ENCODE measurements at regions not wholly inside any gene's neighbourhood (a gene's known extent, or its start where the extent isn't known, plus 50 kb on each side); places are given as distances from the start of the nearest gene placed in this dataset.

DNA sequence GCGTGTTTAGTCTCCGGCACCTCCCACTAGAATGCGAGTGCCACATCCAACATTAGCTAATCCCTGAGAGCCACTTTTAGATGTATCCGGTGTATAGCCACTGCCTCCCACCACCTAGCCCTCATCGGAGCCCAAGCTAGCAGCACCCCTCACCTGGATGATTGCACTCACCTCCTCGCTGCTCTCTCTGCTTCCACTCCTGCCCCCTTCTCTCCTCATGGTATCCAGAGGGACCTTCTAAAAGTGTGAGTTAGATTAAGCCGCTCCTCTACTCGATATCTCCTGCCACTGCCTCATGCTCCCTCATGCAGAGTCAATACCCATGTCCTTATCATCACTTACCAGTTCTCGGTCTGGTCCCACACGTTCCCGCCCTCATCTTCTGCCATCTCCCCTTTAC, 125.3 kb downstream of the RAB11FIP2 start:
- no peak for FAIRE-seq
- H3K9me3 ChIP-seq, result no peaks in the 10 kb centered on the region; the same call in 2 of the 3 replicates
- H3K27ac ChIP-seq, result no peak overlapping the region
- ATAC-seq, result no peak
- TF ChIP-seq HOXB13 (CRISPR knock-in tag; IDR thresholded peaks at IDR 0.05; ENCODE audit: low read depth) (no peak), SMC3 (IDR thresholded peaks at IDR 0.05) (no peak), KDM1A (IDR thresholded peaks at IDR 0.05; ENCODE audit: low read depth) (no peak), ZFP36 (IDR thresholded peaks at IDR 0.05; ENCODE audit: borderline replicate concordance, partially characterized antibody) (no peak), KDM5A (IDR thresholded peaks at IDR 0.05) (no peak), MYC (IDR thresholded peaks at IDR 0.05; ENCODE audit: borderline replicate concordance, low read length) (no peak), NPAS2 (CRISPR knock-in tag; IDR thresholded peaks at IDR 0.05; ENCODE audit: borderline replicate concordance) (no peak), BHLHE40 (IDR thresholded peaks at IDR 0.05; ENCODE audit: low read depth, low read length) (no peak), TFCP2L1 (CRISPR knock-in tag; IDR thresholded peaks at IDR 0.05) (no peak), RAD21 (conservative IDR thresholded peaks at IDR 0.05 in 1 of 2, IDR thresholded peaks at IDR 0.05 in 1 of 2) (no peak), MAZ (IDR thresholded peaks at IDR 0.05; ENCODE audit: borderline replicate concordance, low read depth, low read length) (no peak)
- TF ChIP-seq, protein P1, sequence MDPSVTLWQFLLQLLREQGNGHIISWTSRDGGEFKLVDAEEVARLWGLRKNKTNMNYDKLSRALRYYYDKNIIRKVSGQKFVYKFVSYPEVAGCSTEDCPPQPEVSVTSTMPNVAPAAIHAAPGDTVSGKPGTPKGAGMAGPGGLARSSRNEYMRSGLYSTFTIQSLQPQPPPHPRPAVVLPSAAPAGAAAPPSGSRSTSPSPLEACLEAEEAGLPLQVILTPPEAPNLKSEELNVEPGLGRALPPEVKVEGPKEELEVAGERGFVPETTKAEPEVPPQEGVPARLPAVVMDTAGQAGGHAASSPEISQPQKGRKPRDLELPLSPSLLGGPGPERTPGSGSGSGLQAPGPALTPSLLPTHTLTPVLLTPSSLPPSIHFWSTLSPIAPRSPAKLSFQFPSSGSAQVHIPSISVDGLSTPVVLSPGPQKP (IDR thresholded peaks at IDR 0.05; ENCODE audit: low read depth, low read length), result no peak
- 31% methylated on average over 11 of the region's 11 CpGs for WGBS (ENCODE audit: missing lambda C conversion rate)
- ChIA-PET CTCF (no interaction called here), POLR2A (no interaction called here)
- H3K4me3 ChIP-seq, result no peak overlapping the region
- DNase-seq (ENCODE audit: low read depth in 1 of 2, low spot score in 1 of 2), result no peak
- no peaks in the 10 kb centered on the region for H3K4me1 ChIP-seq
- no peak overlapping the region for H3K4me2 ChIP-seq

DNA sequence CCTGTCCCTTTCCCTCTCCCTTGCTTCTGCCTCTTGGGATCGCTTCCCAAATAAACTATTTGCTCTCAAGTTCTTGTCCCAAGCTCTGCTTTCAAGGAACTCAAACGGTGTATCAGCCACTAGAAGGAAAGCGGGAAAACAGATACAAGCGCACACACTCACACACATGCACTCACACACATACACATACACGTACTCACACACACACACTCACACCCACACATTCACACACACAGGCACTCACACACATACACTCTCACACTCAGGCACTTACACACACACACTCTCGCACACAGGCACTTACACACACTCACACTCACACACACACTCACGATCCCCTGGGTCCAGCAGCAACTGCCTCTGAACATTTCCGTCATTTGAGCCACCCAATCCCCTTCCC, 121.9 kb downstream of the RAB11FIP2 start:
- FAIRE-seq (no peak), DNase-seq (ENCODE audit: low read depth in 1 of 2, low spot score in 1 of 2) (no peak), ATAC-seq (no peak)
- ChIA-PET CTCF (interaction anchor here (0.8 kb wide), 1 partner anchor 428 kb away, joined by 3 read pairs; no protein-coding TSS in a partner anchor), POLR2A (no interaction called here)
- Histone ChIP-seq H3K4me3 (no peak overlapping the region), H3K4me1 (no peaks in the 10 kb centered on the region), H3K4me2 (no peak overlapping the region), H3K9me3 (no peaks in the 10 kb centered on the region), H3K27ac (no peak overlapping the region)
- TF ChIP-seq, protein P2, sequence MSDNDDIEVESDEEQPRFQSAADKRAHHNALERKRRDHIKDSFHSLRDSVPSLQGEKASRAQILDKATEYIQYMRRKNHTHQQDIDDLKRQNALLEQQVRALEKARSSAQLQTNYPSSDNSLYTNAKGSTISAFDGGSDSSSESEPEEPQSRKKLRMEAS (IDR thresholded peaks at IDR 0.05), result no peak
- TF ChIP-seq BHLHE40 (IDR thresholded peaks at IDR 0.05; ENCODE audit: low read depth, low read length) (no peak), EHF (CRISPR knock-in tag; IDR thresholded peaks at IDR 0.05) (no peak), NFE2L2 (conservative IDR thresholded peaks at IDR 0.05; ENCODE audit: low read length) (no peak), GATA3 (IDR thresholded peaks at IDR 0.05; ENCODE audit: borderline replicate concordance) (no peak), PHF8 (IDR thresholded peaks at IDR 0.05; ENCODE audit: borderline replicate concordance, low read depth) (no peak), TP53 (CRISPR knock-in tag; IDR thresholded peaks at IDR 0.05) (no peak), POLR2A (IDR thresholded peaks at IDR 0.05; ENCODE audit: low read length) (no peak), CHD2 (IDR thresholded peaks at IDR 0.05; ENCODE audit: low read length, partially characterized antibody) (no peak), HOXB5 (CRISPR knock-in tag; IDR thresholded peaks at IDR 0.05) (no peak), HEYL (CRISPR knock-in tag; IDR thresholded peaks at IDR 0.05) (no peak), FOSB (CRISPR knock-in tag; IDR thresholded peaks at IDR 0.05) (no peak), HDAC2 (IDR thresholded peaks at IDR 0.05) (no peak), EHMT2 (IDR thresholded peaks at IDR 0.05; ENCODE audit: low read depth) (no peak)
- TF ChIP-seq, protein P3, sequence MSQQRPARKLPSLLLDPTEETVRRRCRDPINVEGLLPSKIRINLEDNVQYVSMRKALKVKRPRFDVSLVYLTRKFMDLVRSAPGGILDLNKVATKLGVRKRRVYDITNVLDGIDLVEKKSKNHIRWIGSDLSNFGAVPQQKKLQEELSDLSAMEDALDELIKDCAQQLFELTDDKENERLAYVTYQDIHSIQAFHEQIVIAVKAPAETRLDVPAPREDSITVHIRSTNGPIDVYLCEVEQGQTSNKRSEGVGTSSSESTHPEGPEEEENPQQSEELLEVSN (IDR thresholded peaks at IDR 0.05; ENCODE audit: borderline replicate concordance, low read depth), result no peak
- TF ChIP-seq, protein P4, sequence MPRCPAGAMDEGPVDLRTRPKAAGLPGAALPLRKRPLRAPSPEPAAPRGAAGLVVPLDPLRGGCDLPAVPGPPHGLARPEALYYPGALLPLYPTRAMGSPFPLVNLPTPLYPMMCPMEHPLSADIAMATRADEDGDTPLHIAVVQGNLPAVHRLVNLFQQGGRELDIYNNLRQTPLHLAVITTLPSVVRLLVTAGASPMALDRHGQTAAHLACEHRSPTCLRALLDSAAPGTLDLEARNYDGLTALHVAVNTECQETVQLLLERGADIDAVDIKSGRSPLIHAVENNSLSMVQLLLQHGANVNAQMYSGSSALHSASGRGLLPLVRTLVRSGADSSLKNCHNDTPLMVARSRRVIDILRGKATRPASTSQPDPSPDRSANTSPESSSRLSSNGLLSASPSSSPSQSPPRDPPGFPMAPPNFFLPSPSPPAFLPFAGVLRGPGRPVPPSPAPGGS (IDR thresholded peaks at IDR 0.05), result no peak
- WGBS (ENCODE audit: missing lambda C conversion rate), result 51% methylated on average over 8 of the region's 8 CpGs

Data from A549 (cell line).